Ishikawa (cell line): ENCODE measurements at regions not wholly inside any gene's neighbourhood (a gene's known extent, or its start where the extent isn't known, plus 50 kb on each side); places are given as distances from the start of the nearest gene placed in this dataset.

Experiments
- EGR1 ChIP-seq: IDR thresholded peaks from 2 replicates; pipeline ENCODE4 v1.6.1; 2012
- EP300 ChIP-seq: IDR thresholded peaks from 2 replicates; pipeline ENCODE4 v1.6.1; 2012; ENCODE audit warnings: borderline replicate concordance
- FOXM1 ChIP-seq: IDR thresholded peaks from 2 replicates; pipeline ENCODE4 v1.6.1; 2012; ENCODE audit warnings: low read depth, borderline replicate concordance
- NFIC ChIP-seq: IDR thresholded peaks from 2 replicates; pipeline ENCODE4 v1.6.1; 2012
- RAD21 ChIP-seq: IDR thresholded peaks from 2 replicates; pipeline ENCODE4 v1.6.1; 2012; ENCODE audit warnings: low read depth
- REST ChIP-seq: IDR thresholded peaks from 2 replicates; pipeline ENCODE4 v1.6.1; 2012; ENCODE audit warnings: low read depth, mild to moderate bottlenecking
- TAF1 ChIP-seq: IDR thresholded peaks from 2 replicates; pipeline ENCODE4 v1.6.1; 2012; ENCODE audit warnings: low read depth, mild to moderate bottlenecking
- TCF12 ChIP-seq: IDR thresholded peaks from 2 replicates; pipeline ENCODE4 v1.6.1; 2012; ENCODE audit warnings: low read depth
- TEAD4 ChIP-seq: IDR thresholded peaks from 2 replicates; pipeline ENCODE4 v1.6.1; 2012
- YY1 ChIP-seq: IDR thresholded peaks from 2 replicates; pipeline ENCODE4 v1.6.1; 2012; ENCODE audit warnings: low read depth

GRCh38 chr6:97864826-97865225 lies 581.8 kb upstream of the MMS22L start:
- TF ChIP-seq TAF1 (no peak), FOXM1 (no peak), YY1 (no peak), RAD21 (no peak), TCF12 (no peak), TEAD4 (no peak), NFIC (no peak), REST (no peak), EGR1 (no peak), EP300 (no peak)
